ENCODE measurements at regions not wholly inside any gene's neighbourhood (a gene's known extent, or its start where the extent isn't known, plus 50 kb on each side); places are given as distances from the start of the nearest gene placed in this dataset.

DNA sequence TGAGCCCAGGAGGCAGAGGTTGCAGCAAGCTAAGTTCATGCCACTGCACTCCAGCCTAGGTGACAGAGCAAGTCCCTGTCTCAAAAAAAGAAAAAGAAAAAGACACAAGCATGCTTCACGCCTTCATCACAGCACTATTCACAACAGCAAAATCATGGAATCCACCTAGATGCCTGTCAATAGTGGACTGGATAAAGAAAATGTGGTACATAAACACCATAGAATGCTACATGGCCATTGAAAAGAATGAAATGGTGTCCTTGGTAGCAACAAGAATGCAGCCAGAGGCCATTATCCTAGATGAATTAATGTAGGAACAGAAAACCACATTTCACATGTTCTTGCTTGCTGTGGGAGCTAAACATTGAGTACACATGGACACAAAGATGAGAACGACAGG, 392.6 kb downstream of the EIPR1 start:
- DNase-seq: no peak

DNA sequence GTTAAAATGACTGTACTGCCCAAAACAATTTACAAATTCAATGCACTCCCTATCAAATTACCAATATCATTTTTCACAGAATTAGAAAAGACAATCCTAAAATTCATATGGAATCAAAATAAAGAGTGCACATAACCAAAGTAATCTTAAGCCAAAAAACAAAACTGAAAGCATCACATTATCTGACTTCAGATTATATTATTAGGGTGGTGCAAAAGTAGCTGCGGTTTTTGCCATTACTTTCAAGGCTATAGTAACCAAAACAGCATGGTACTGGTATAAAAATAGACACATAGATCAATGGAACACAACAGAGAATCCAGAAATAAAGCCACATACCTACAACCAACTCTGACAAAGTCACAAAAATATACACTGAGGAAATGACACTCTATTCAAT, 396.6 kb downstream of the EIPR1 start:
- DNase-seq: no peak

DNA sequence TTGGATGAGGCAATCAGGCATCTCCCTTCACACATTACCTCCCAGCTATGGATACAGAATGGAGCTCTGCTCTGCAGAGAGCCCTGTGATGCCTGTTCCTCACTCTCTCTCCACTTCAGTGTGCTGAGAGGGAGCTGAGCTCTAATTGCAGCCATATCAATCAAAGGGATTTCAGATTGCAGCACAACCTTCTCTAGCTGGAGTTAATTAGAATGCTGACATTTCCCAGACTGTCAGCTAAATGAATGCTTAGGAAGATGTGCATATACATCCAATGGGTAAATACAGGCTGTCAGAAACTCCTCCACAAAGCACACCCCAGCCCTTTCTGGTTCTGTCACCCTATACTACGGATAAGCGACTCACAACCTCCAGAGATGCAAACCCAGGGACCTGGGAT, 402.6 kb downstream of the EIPR1 start:
- DNase-seq: no peak

DNA sequence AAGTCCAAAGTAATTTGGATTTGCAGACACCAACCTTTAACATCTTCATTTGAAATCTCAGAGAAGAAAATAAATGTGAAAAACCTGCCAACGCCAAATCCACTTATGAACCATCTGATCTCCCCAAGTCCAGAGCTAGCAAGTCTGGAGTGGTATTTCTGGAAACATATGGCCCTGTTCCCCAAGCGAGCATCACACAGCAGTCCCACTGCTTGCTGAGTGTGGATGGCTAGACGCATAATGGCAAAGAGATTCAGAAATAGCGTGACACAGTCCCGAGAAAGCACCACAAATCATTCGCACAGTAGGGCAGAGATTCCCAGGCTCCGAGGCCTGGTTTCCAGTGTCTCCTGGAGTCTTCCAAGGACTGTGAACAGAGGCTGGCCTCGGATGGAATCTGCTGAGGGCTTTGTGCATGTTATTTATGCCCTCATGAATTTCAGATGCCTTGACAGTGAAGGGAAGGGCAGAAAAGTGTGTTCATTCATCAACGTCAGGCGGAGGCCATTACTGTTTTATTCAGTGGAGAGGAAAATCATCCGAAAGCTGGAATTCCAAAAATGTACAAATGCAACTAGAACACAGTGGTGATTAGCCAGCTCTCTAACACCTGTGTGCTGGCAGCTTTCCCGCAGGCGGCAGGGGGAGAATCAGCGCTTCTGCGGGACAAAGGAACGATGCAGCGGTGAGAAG, 417.0 kb downstream of the EIPR1 start:
- no peak for DNase-seq

DNA sequence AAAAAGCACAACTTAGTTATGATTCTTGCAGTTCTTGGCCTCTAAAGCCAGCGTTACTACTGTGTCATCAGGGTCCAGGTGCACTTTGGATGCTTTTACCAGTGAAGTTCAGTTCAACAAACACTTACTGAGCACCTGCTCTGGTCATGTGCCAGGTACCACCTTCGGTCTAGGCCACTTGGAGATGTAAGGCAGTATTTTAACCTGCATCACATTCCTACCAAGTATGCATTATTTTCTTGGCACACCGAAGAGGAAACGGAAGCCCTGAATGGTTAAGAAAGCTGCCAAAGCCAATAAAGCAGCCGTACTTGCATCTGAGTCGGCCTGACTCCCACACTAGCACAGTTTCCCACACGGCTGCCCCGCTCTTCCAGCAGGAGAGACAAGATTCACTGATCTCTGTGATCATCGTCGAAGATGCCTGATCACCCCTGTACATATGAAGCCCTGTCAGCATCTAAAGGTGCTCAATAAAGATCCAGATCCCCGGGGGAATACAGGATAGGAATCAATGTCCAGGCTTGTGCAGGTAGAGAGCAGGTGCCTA, 427.1 kb downstream of the EIPR1 start:
- DNase-seq: no peak

DNA sequence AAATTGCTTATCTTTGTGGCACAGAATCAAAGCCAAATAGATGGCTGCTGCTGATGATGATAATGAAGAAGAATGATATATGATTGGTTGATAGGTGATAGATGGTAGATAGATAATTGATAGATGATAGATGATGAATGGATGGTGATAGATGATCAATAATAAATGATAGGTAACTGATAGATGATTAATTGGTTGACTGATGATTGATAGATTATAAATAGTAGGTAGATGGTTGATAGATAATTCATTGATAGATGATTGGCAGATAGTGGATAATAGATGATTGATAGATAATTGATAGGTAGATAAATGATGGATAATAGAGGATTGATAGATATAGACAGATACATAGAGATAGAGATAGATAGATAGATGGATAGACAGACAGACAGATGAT, 430.2 kb downstream of the EIPR1 start:
- DNase-seq: no peak

DNA sequence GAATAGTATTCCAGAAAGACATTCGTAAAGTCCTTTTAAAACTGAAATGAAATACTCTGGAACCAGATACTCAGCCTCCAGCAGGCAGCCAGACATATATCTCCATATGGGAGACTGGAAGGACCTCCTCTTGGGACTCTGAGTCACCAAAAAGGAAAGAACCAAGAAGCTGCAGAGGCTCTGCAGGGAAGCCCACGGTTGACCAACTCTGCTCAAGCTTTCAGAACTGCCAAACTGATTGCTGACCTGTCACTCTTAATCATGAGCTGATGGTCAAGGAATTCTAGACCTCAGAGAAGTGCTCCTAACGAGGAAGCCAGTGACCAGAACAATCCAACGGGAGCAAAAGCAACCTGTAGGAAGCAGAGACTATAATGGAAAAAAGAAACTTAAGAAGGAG, 434.7 kb downstream of the EIPR1 start:
- no peak for DNase-seq

DNA sequence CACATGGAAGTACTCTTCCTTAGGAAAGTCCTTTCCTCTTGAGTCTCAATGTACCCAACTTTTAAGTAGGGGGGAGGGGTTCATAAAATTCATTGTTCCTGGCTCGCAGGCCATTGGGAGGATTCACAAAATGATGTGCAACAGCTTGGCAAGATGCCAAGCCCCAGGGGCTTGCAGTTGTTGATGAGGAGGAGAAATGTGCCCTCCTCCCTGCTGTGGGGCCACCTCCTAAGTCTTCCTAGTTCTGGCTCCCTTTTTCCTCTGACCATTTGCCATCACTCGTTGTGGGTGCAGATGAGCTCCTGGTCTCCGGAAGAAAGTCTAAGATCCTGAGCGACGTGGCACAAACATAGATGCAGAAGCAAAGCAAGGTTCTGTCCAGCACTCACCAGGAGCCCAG, 435.4 kb downstream of the EIPR1 start:
- DNase-seq: no peak

DNA sequence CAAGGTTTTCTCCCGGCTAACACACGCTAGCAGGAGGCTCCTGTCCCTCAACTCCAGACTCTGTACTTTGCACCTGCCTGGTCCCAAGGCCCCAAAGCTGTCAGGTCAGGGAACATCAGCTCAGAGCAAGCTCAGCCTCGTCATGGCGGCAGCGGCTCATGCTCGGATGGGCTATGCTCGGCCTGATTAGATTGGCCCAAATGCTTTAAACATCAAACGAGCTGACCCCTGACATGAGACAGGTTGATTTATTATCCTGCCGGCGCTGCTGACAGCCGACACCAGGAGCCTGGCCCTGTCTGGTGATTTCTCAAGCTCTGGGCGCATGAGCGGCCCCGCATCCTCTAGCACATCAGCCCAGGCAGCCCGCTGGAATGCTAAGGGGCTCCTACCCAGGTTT, 436.4 kb downstream of the EIPR1 start:
- no peak for DNase-seq

DNA sequence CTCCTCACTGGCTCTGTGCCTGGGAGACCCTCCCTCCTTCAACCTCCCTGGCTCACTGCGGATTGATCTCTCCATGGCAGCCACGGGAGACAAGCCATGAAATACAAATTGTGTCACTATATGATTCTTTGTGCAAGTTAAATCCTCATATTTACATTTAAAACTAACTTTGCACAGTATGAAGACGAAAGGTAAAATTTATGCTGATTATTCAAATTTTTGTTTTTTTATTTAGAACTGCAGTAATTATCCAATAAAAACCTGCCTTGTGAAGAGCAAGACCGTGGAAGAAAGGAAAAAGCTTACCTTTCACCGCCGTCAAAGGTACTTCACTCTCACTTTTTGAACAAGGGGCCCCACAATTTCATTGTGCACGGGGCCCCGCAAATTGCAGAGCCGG, 436.9 kb downstream of the EIPR1 start:
- DNase-seq: no peak

DNA sequence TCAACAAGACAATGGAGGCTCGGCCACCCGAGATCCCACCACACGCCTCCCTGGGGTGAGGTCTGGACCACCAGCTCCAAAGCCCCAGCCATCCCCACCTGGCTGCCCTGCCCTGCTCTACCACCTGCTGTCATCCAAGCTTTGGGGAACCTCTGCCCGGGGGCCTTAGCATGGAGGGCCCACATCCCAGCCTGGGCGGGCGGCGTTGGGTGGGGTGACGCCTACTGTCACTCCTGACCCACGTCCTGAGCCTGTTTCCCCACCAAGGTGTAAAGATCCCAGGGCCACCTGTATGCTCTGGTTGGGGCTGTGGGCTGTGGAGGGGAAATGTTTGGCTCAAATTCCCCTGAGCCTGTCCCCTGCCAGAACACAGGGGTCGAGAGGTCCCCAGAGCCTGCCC, 437.6 kb downstream of the EIPR1 start:
- DNase-seq: no peak

DNA sequence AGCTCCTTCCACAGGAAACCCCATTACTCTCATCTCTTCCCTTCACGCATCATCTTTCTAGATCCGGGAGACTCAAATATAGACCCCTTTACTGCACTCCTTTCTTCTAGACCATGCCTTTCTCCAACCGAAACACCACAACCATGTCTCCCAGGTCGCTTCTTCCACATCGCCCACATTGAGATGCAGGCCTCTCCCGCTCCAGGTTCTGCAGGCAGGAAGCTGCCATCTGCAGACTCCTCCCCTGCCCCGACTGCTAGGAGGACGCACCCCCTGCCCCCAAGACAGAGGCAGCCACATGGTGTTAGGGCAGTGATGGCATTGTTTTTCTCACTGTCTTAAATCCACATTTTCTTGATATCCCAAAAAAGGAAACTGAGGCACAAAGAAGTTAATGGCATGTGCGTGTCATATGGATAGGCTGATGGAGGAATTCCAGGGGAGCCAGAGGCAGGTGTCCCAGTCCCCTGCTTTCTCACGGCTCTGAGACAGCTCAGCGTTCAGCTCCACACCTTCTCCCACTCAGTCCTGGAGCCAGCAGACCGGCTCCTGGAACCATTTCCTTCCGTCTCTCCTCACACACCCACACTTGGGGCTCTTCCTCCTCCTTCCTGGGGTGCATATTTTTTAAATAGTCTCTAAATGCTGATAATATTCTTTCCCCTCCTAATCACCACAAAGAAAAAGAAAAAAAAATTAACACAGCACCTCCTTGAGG, 438.4 kb downstream of the EIPR1 start:
- no peak for DNase-seq

DNA sequence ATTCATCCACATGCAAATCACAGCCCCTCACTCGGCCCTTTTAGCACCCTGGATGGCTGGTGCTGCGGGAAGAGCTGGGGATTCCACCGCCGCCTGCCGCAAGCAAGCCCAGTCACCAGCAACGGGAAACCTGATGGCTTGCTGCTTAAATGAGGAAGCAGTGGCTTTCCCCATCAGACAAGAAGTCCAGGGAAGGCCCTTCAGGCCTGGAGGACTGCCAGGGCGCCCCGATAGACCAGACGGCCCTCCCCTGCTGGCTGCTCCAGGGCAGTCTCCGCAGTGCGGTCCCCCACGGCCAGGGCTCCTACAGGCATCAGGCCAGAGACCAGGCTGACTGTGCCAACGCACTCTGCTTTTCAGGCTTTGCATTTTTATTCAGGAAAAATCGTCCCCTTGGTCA, 439.1 kb downstream of the EIPR1 start:
- DNase-seq: no peak

DNA sequence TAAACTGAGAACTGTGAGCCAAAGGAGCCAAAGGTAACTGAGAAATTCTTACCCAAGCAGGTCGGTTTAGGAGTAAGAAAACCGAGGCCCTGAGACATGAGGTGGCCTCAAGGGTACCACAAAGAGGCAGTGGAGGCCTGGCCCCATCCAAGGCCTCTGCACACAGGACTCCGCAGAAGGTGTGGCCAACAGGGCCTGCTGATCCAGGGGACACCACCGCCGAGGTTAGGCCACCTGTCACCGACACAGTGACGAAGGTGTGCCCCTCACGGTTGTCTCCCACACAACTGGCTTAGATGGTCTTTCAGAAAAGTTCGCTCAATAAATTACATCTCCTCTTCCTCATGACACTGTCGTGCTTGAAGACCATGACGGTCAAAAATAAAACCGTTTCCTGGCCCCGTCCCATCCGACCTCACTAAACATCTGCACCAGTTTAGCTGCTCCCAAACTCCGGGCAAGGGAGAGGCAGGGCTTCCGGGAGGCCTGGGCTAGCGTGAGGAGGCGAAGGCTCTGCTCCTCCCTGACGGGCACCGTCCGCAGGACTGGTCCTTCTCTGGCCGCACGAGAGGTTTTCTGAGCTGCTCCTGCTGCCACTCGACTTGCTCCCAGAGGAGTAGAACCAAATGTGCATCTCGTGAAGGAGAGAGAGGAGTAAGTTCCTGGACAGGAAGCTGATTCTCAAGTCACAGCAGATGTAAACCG, 442.0 kb downstream of the EIPR1 start:
- DNase-seq: no peak

DNA sequence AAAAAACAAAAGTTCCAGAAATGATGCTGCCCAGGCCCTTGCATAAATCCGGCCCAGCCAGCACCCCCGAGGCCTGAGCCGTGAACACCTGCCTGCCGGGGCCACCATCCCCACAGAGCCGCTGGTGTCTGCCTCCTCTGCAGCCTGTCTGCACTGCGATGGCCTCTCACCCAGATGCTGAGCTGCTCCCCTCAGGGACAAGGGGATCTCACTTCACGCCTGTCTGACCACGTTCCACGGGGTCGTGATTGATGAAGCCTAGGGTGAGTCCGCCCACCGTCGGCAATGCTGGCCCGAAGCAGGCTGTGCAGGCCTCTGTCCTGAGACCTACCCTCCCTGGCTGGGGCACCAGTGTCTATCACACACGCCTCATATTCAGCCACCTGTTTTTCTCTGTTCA, 444.2 kb downstream of the EIPR1 start:
- no peak for DNase-seq

DNA sequence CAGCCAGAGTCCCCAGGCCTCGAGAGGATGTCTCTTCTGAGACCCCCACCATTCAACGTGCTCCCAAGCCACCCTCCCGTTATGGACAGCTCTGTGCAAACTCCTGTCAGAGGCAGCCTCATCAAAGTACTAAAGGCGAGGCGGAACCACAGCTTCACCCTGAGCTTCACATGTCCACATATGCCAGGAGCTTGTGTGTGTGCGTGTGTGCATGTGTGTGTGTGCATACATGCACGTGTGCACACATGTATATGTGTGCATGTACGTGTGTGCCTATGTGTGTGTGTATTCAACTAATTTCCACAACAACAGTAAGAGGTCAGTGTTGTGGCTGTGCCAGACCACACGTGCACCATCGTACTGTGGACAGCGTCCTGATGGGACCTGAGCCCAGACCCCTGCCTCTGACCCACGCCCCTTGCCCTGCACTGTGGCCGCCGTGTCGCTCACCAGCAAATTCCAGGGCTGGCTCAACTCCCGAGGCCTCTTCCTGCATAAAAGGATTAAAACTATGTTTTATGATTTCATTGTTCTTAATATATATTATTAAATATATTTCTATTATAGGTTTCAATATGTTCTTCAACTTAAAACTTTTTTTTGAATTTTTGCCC, 444.8 kb downstream of the EIPR1 start:
- no peak for DNase-seq

DNA sequence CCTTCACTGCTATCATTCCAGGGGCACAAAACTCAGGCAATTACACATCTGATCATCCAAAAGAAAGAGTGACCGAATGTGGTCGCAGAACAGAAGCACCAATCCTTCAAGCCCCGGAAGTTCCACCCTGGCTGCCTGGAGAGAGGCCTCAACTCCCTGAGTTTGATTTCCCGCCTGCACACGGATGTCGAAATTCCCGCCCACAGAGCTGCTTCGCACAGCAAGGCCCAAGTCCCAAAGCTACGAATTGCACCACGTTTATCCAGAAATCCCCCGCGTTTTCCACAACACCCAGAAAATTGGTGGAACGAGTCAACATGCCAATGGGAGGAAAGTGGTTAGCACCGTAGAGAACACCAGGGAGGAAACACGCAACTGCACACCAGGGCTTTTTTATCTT, 445.4 kb downstream of the EIPR1 start:
- DNase-seq: no peak

DNA sequence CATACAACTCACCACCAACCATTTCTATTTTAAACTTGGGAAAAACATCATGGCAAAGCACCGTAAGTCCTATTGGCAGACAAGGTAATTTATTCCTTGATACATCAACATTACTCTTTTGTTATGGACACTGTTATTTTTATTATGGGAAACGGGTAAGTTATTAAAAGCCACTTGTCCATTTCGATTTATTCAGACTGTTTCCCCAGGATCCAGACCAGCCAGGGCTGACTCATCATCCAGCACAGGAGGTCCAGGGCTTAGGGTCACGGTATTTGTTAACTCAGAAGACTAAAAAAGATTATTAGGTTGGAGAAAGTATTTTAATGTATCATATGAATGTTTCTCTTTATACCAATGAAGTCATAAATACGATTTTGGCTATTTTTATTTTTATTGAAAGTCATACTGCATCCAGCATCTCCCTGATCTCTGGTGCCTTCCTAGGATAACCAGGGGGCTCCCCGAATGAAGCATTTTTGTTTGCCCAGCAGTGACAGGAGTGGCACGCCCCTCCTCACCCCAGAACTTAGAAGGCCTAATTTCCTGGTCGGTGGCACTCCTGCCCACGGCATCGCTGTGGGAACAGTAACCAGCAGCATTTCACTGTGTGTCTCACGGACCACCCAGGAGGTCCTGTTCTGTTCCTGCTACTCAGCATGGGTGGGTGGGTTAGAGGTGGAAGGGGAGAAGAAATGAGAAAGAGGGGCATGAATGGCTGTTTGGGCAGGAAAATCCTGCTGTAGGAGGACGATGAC, 446.1 kb downstream of the EIPR1 start:
- no peak for DNase-seq

DNA sequence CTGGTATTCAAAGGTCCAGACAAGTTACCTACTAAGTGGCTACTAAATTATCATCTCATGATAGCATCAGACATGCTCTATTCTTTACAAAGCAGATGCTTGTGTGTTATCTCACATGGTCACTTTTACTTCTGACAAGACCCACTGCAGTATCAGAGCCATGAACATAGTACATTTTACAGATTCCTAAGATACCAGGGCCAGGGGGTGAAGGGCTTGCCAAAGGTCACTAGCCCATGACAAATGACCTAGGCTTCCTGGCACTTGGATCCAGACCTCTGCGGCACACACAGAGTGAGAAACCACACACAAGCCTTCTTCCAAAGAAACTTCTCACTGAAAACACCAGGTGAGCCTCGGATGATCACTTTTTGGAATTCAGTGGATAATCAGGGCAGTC, 446.8 kb downstream of the EIPR1 start:
- DNase-seq: no peak

DNA sequence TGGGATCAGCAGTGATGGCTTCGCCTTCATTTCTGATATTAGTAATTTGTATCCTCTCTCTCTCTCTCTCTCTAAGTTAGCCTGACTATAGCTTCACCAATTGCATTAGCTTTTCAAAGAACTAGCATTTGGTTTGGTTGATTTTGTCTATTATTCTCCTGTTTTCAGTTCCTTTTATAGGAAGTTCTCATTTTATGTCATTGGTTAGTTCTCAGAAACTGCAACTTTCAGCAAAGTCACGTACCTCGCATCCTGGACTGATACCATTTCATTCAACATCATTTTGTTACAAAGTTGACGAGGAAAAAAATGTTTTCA, 450.8 kb downstream of the EIPR1 start:
- no peak for DNase-seq

DNA sequence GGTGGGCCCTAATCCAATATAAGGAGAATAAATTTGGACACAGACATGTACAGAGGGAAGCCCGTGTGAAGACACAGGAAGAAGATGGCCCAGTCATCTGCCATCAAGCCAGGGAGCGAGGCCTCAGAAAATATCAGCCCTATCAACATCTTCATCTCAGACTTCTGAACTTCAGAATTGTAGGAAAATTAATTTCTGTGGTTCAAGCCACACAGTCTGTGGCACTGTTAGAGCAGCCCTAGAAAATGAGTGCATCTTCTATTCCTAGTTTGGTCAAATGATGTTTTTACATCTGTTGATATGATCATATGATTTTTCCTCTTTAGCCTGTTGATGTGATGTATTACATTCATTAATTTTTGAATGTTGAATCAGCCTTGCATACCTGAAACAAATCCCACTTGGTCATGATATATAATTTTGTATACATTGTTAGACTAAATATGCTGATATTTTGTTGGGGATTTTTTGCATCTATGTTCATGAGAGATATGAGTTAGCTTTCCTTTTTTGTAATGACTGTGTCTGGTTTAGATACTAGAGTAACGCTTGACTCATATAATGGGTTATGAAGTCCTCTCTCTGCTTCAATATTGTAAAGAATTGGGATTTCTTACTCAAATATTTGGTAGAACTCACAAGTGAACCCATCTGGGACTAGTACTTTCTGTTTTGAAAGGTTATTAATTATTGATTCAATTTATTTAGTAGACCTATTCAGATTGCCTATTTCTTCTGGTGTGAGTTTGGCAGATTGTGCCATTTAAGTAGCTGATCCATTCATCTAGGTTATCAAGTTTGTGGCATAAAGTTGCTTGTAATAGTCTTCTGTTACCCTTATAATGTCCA, 451.4 kb downstream of the EIPR1 start:
- DNase-seq: no peak

DNA sequence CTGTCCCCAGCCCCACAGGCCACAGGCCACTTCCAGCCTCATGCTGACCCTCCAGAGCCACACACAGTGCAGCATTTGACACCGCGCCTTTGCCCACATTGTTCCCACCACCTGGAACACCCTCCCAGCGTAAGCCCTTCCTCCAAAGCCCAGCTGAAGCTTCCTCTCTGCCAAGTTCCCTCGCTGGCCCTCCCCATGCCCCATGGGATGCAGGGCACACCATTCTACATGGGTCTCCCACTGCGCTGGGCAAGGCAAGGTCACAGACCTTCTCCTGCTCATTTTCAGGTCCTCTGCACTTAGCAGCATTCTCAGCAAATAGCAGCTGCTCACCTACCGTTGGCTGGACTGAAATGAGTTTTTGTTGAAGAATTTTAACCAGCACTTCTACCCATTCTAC, 455.5 kb downstream of the EIPR1 start:
- DNase-seq: no peak
